ENCODE measurements at regions not wholly inside any gene's neighbourhood (a gene's known extent, or its start where the extent isn't known, plus 50 kb on each side); places are given as distances from the start of the nearest gene placed in this dataset.

GRCh38 chr6:47151232-47151898, 109.2 kb upstream of the ADGRF1 start:
- DNase-seq (no peak), ATAC-seq (no peak)
- Histone ChIP-seq H3K4me3 (ENCODE audit: low read length) (no peak overlapping the region), H3K36me3 (ENCODE audit: low read depth, low read length) (no peaks in the 10 kb centered on the region), H2AFZ (ENCODE audit: low read length) (no peak overlapping the region), H3K9me3 (ENCODE audit: low read length) (no peaks in the 10 kb centered on the region), H3K27me3 (ENCODE audit: low read length) (no peaks in the 10 kb centered on the region), H3K27ac (ENCODE audit: low read length) (no peak overlapping the region), H3K4me1 (ENCODE audit: insufficient read depth, low read length) (peaks cover 18% of the 10 kb centered on the region), H3K79me2 (ENCODE audit: low read length) (no peaks in the 10 kb centered on the region), H3K9ac (ENCODE audit: low read length) (no peak overlapping the region), H4K20me1 (ENCODE audit: low read length) (no peaks in the 10 kb centered on the region), H3K9me2 (replicated peaks; ENCODE audit: low read length) (no peaks in the 10 kb centered on the region), H3K4me2 (ENCODE audit: low read length) (no peak overlapping the region), H3F3A (ENCODE audit: low read length, unreplicated experiment) (no peaks in the 10 kb centered on the region)
- TF ChIP-seq CTCF (conservative IDR thresholded peaks at IDR 0.05; ENCODE audit: low read depth, low read length) (no peak), EZH2phosphoT487 (IDR thresholded peaks at IDR 0.05; ENCODE audit: borderline replicate concordance, low read length) (no peak), EZH2 (IDR thresholded peaks at IDR 0.05; ENCODE audit: low read length, unreplicated experiment) (no peak)
- CTCF ChIA-PET, result no interaction called here
- intact Hi-C loops (cut with micrococcal nuclease), result no loop called here
- BruUV-seq (replicated peaks), result no TSS peak
- POLR2A ChIA-PET (ENCODE audit: unreplicated experiment), result no interaction called here

- ATAC-seq (no peak), DNase-seq (no peak)
- Histone ChIP-seq H3K4me2 (ENCODE audit: low read length) (no peak overlapping the region), H3K79me2 (ENCODE audit: low read length) (no peaks in the 10 kb centered on the region), H4K20me1 (ENCODE audit: low read length) (no peaks in the 10 kb centered on the region), H3F3A (ENCODE audit: low read length, unreplicated experiment) (no peaks in the 10 kb centered on the region), H3K27me3 (ENCODE audit: low read length) (no peaks in the 10 kb centered on the region), H3K36me3 (ENCODE audit: low read depth, low read length) (no peaks in the 10 kb centered on the region), H3K9me2 (replicated peaks; ENCODE audit: low read length) (no peaks in the 10 kb centered on the region), H3K27ac (ENCODE audit: low read length) (no peak overlapping the region), H3K9ac (ENCODE audit: low read length) (no peak overlapping the region), H3K4me3 (ENCODE audit: low read length) (no peak overlapping the region), H3K9me3 (ENCODE audit: low read length) (no peaks in the 10 kb centered on the region), H3K4me1 (ENCODE audit: insufficient read depth, low read length) (peaks cover 23% of the 10 kb centered on the region), H2AFZ (ENCODE audit: low read length) (no peak overlapping the region)
- no peak for TF ChIP-seq EZH2phosphoT487 (IDR thresholded peaks at IDR 0.05; ENCODE audit: borderline replicate concordance, low read length)
- TF ChIP-seq CTCF (conservative IDR thresholded peaks at IDR 0.05; ENCODE audit: low read depth, low read length), result no peak
- TF ChIP-seq EZH2 (IDR thresholded peaks at IDR 0.05; ENCODE audit: low read length, unreplicated experiment), result no peak
- intact Hi-C loops (cut with micrococcal nuclease), result no loop called here
- CTCF ChIA-PET, result no interaction called here
- no TSS peak for BruUV-seq (replicated peaks)
- POLR2A ChIA-PET (ENCODE audit: unreplicated experiment), result interaction anchor here (0.6 kb wide), 1 partner anchor 259 kb away, joined by 13 read pairs; no protein-coding TSS in a partner anchor
Observed at GRCh38 chr6:47149554-47149953, 107.4 kb upstream of the ADGRF1 start.

GRCh38 chr6:47149066-47149465, 106.9 kb upstream of the ADGRF1 start:
- TF ChIP-seq EZH2 (IDR thresholded peaks at IDR 0.05; ENCODE audit: low read length, unreplicated experiment), result no peak
- TF ChIP-seq EZH2phosphoT487 (IDR thresholded peaks at IDR 0.05; ENCODE audit: borderline replicate concordance, low read length), result no peak
- no peak for TF ChIP-seq CTCF (conservative IDR thresholded peaks at IDR 0.05; ENCODE audit: low read depth, low read length)
- no TSS peak for BruUV-seq (replicated peaks)

More at GRCh38 chr6:47149066-47149465, 106.9 kb upstream of the ADGRF1 start:
- ChIA-PET CTCF (no interaction called here), POLR2A (ENCODE audit: unreplicated experiment) (interaction anchor here (0.6 kb wide), 1 partner anchor 259 kb away, joined by 13 read pairs; no protein-coding TSS in a partner anchor)
- Histone ChIP-seq H3K9me3 (ENCODE audit: low read length) (no peaks in the 10 kb centered on the region), H3K9ac (ENCODE audit: low read length) (no peak overlapping the region), H3K79me2 (ENCODE audit: low read length) (no peaks in the 10 kb centered on the region), H3K4me1 (ENCODE audit: insufficient read depth, low read length) (peaks cover 23% of the 10 kb centered on the region), H2AFZ (ENCODE audit: low read length) (no peak overlapping the region), H3F3A (ENCODE audit: low read length, unreplicated experiment) (no peaks in the 10 kb centered on the region), H3K4me2 (ENCODE audit: low read length) (no peak overlapping the region), H4K20me1 (ENCODE audit: low read length) (no peaks in the 10 kb centered on the region), H3K4me3 (ENCODE audit: low read length) (no peak overlapping the region), H3K36me3 (ENCODE audit: low read depth, low read length) (no peaks in the 10 kb centered on the region), H3K27ac (ENCODE audit: low read length) (no peak overlapping the region), H3K27me3 (ENCODE audit: low read length) (no peaks in the 10 kb centered on the region), H3K9me2 (replicated peaks; ENCODE audit: low read length) (no peaks in the 10 kb centered on the region)
- no peak for ATAC-seq
- intact Hi-C loops (cut with micrococcal nuclease), result no loop called here
- DNase-seq, result no peak
